ENCODE measurements at regions not wholly inside any gene's neighbourhood (a gene's known extent, or its start where the extent isn't known, plus 50 kb on each side); places are given as distances from the start of the nearest gene placed in this dataset.

GRCh38 chr5:18329328-18329727 lies 695.1 kb downstream of the TAF11L14 start:
- H2AFZ ChIP-seq (replicated peaks; ENCODE audit: low read length, poor library complexity) = no peak overlapping the region
- no TSS peak for BruUV-seq (replicated peaks)
- no peak overlapping the region for H3K4ac ChIP-seq (ENCODE audit: low read depth, low read length)
- H2BK120ac ChIP-seq (ENCODE audit: low read depth, low read length) = no peak overlapping the region
- H3K27me3 ChIP-seq (ENCODE audit: control insufficient read depth, insufficient read depth, low read length) = no peaks in the 10 kb centered on the region
- no peak overlapping the region for H4K5ac ChIP-seq (ENCODE audit: low read depth, low read length)
- H3K9me1 ChIP-seq (ENCODE audit: insufficient read depth, low read length) = no peaks in the 10 kb centered on the region
- no peak overlapping the region for H2BK5ac ChIP-seq (ENCODE audit: low read depth, low read length, poor library complexity, severe bottlenecking)
- no peak overlapping the region for H3K56ac ChIP-seq (ENCODE audit: extremely low read depth, insufficient read depth, low read length)
- intact Hi-C loops (cut with micrococcal nuclease) = no loop called here
- H4K91ac ChIP-seq (ENCODE audit: insufficient read depth, low read depth, low read length) = no peak overlapping the region
- no peaks in the 10 kb centered on the region for H4K20me1 ChIP-seq (ENCODE audit: insufficient read depth, low read length)
- H3K36me3 ChIP-seq (ENCODE audit: control insufficient read depth, insufficient read depth, low read length) = no peaks in the 10 kb centered on the region
- no peak overlapping the region for H3K4me2 ChIP-seq (ENCODE audit: low read depth, low read length)
- ATAC-seq (ENCODE audit: low read depth) (no peak), DNase-seq (no peak)
- H3K23ac ChIP-seq (ENCODE audit: low read depth, low read length) = no peak overlapping the region
- no peak overlapping the region for H3K27ac ChIP-seq (ENCODE audit: insufficient read depth, low read length)
- dilution Hi-C loops (cut with HindIII; ENCODE audit: low sequenced_read_pairs, unreplicated experiment) = no loop called here
- no peak overlapping the region for H3K18ac ChIP-seq (ENCODE audit: low read depth, low read length)
- H4K8ac ChIP-seq (ENCODE audit: low read depth in 2 of 2, low read length in 2 of 2) = no peak overlapping the region
- no peaks in the 10 kb centered on the region for H3K79me1 ChIP-seq (ENCODE audit: low read depth in 1 of 2, low read length in 2 of 2)
- H3K4me1 ChIP-seq (ENCODE audit: control insufficient read depth, insufficient read depth, low read length) = no peaks in the 10 kb centered on the region
- no peak for TF ChIP-seq BHLHE40 (IDR thresholded peaks at IDR 0.05; ENCODE audit: low read depth, low read length)
- TF ChIP-seq SMC3 (IDR thresholded peaks at IDR 0.05; ENCODE audit: low read depth, low read length) = no peak
- TF ChIP-seq RFX5 (IDR thresholded peaks at IDR 0.05; ENCODE audit: low read depth, low read length) = no peak
- TF ChIP-seq CEBPB (IDR thresholded peaks at IDR 0.05; ENCODE audit: low read depth, low read length) = no peak
- TF ChIP-seq ELK1 (IDR thresholded peaks at IDR 0.05; ENCODE audit: borderline replicate concordance, low read depth, low read length) = no peak
- no peak for TF ChIP-seq MAFK (IDR thresholded peaks at IDR 0.05; ENCODE audit: low read depth, low read length)
- TF ChIP-seq CTCF (conservative IDR thresholded peaks at IDR 0.05; ENCODE audit: low read depth, low read length) = no peak
- no peak for TF ChIP-seq USF2 (IDR thresholded peaks at IDR 0.05; ENCODE audit: low read depth, low read length)
- in situ Hi-C loops (cut with MboI; ENCODE audit: low sequenced_read_pairs) = no loop called here
- no peak overlapping the region for H2AK5ac ChIP-seq (ENCODE audit: low read depth, low read length)
- H2AK9ac ChIP-seq (replicated peaks; ENCODE audit: low read depth, low read length, poor library complexity) = no peak overlapping the region
- ChIA-PET POLR2A (ENCODE audit: unreplicated experiment) (no interaction called here), CTCF (no interaction called here)
- no peak overlapping the region for H3K9ac ChIP-seq (ENCODE audit: low read depth, low read length)
- H3K9me3 ChIP-seq (ENCODE audit: control insufficient read depth, insufficient read depth, low read length) = no peaks in the 10 kb centered on the region
- H3K14ac ChIP-seq (replicated peaks; ENCODE audit: low read depth, low read length) = no peak overlapping the region
- H2BK15ac ChIP-seq (ENCODE audit: low read depth, low read length) = no peak overlapping the region
- no peak overlapping the region for H3K4me3 ChIP-seq (ENCODE audit: insufficient read depth, low read depth, low read length)
- no peak overlapping the region for H2BK20ac ChIP-seq (ENCODE audit: low read depth, low read length)

All from IMR-90 (cell line).